ENCODE measurements at regions not wholly inside any gene's neighbourhood (a gene's known extent, or its start where the extent isn't known, plus 50 kb on each side); places are given as distances from the start of the nearest gene placed in this dataset.

- DNase-seq (ENCODE audit: low read depth): no peak
Measured at GRCh38 chr4:138756519-138756918, 259.1 kb upstream of the NOCT start.

- no peak for DNase-seq (ENCODE audit: low read depth)
Measured at GRCh38 chr4:138751309-138751708, 264.3 kb upstream of the NOCT start.

- DNase-seq (ENCODE audit: low read depth): no peak
Measured at GRCh38 chr4:138749303-138749702, 266.3 kb upstream of the NOCT start.

GRCh38 chr4:138741766-138742377 is 273.7 kb upstream of the NOCT start:
- no peak for DNase-seq (ENCODE audit: low read depth)

GRCh38 chr4:138740816-138741745 is 274.5 kb upstream of the NOCT start:
- DNase-seq (ENCODE audit: low read depth): no peak

GRCh38 chr4:138736362-138736761 is 279.2 kb upstream of the NOCT start:
- DNase-seq (ENCODE audit: low read depth): no peak

- no peak for DNase-seq (ENCODE audit: low read depth)
Measured at GRCh38 chr4:138734746-138735145, 280.8 kb upstream of the NOCT start.

GRCh38 chr4:138728566-138728965 is 287.0 kb upstream of the NOCT start:
- no peak for DNase-seq (ENCODE audit: low read depth)

- DNase-seq (ENCODE audit: low read depth): no peak
Measured at GRCh38 chr4:138727731-138728130, 287.9 kb upstream of the NOCT start.

GRCh38 chr4:138724530-138724929 is 291.1 kb upstream of the NOCT start:
- no peak for DNase-seq (ENCODE audit: low read depth)

- no peak for DNase-seq (ENCODE audit: low read depth)
Measured at GRCh38 chr4:138716559-138717335, 298.8 kb upstream of the NOCT start.

- DNase-seq (ENCODE audit: low read depth): no peak
Measured at GRCh38 chr4:138710297-138710696, 305.3 kb upstream of the NOCT start.

- DNase-seq (ENCODE audit: low read depth): no peak
Measured at GRCh38 chr4:138709859-138710258, 305.7 kb upstream of the NOCT start.

- DNase-seq (ENCODE audit: low read depth): no peak
Measured at GRCh38 chr4:138707746-138708677, 307.6 kb upstream of the NOCT start.

- DNase-seq (ENCODE audit: low read depth): no peak
Measured at GRCh38 chr4:138706201-138706600, 309.4 kb upstream of the NOCT start.

- no peak for DNase-seq (ENCODE audit: low read depth)
Measured at GRCh38 chr4:138702190-138702824, 313.3 kb upstream of the NOCT start.

GRCh38 chr4:138698641-138699040 is 316.9 kb upstream of the NOCT start:
- DNase-seq (ENCODE audit: low read depth): no peak

- DNase-seq (ENCODE audit: low read depth): no peak
Measured at GRCh38 chr4:138697851-138698250, 317.7 kb upstream of the NOCT start.

- DNase-seq (ENCODE audit: low read depth): no peak
Measured at GRCh38 chr4:138696771-138697170, 318.8 kb upstream of the NOCT start.

- no peak for DNase-seq (ENCODE audit: low read depth)
Measured at GRCh38 chr4:138696058-138696457, 319.5 kb upstream of the NOCT start.

- DNase-seq (ENCODE audit: low read depth): no peak
Measured at GRCh38 chr4:138693526-138693925, 322.1 kb upstream of the NOCT start.
